Osteoblast (primary cell): ENCODE measurements at regions not wholly inside any gene's neighbourhood (a gene's known extent, or its start where the extent isn't known, plus 50 kb on each side); places are given as distances from the start of the nearest gene placed in this dataset.

Source experiments
- DNase-seq: peaks from one replicate; pipeline ENCODE4 v3.0.0; 2011; ENCODE audit warnings: low spot score, mixed read lengths; ENCODE audit not compliant: insufficient read length; ENCODE audit errors: missing footprints
- H2AFZ ChIP-seq: 2 replicates; pipeline ENCODE4 v1.6.0; 2011; ENCODE audit warnings: mild to moderate bottlenecking, low read length
- H3K27ac ChIP-seq: 2 replicates; pipeline ENCODE4 v1.5.1; 2011; ENCODE audit warnings: mild to moderate bottlenecking, low read depth, low read length, moderate library complexity
- H3K27me3 ChIP-seq: 2 replicates; pipeline ENCODE4 v1.6.0; 2012; ENCODE audit warnings: mild to moderate bottlenecking, control low read depth, inconsistent platforms, low read length, moderate library complexity; ENCODE audit not compliant: insufficient read depth
- H3K36me3 ChIP-seq: 2 replicates; pipeline ENCODE4 v1.5.1; 2011; ENCODE audit warnings: mild to moderate bottlenecking, low read length, control low read depth, moderate library complexity; ENCODE audit not compliant: insufficient read depth
- H3K4me1 ChIP-seq: 2 replicates; pipeline ENCODE4 v1.5.1; 2011; ENCODE audit warnings: mild to moderate bottlenecking, low read length, control low read depth, moderate library complexity; ENCODE audit not compliant: insufficient read depth
- H3K4me2 ChIP-seq: 2 replicates; pipeline ENCODE4 v1.6.0; 2011; ENCODE audit warnings: mild to moderate bottlenecking, low read length; ENCODE audit not compliant: insufficient read depth
- H3K4me3 ChIP-seq: fragments of 200-600 bp; sonication (generic); 3 replicates; pipeline ENCODE4 v1.5.1; 2012; ENCODE audit warnings: mild to moderate bottlenecking, low read length, inconsistent platforms; ENCODE audit not compliant: insufficient read depth
- H3K79me2 ChIP-seq: 2 replicates; pipeline ENCODE4 v1.6.0; 2012; ENCODE audit warnings: mild to moderate bottlenecking, low read length, control low read depth, inconsistent platforms; ENCODE audit not compliant: insufficient read depth
- H3K9me3 ChIP-seq: 2 replicates; pipeline ENCODE4 v1.5.1; 2011; ENCODE audit warnings: low read depth, low read length, control low read depth
- H4K20me1 ChIP-seq: 2 replicates; pipeline ENCODE4 v1.6.0; 2012; ENCODE audit warnings: mild to moderate bottlenecking, low read length, control low read depth; ENCODE audit not compliant: insufficient read depth
- TF ChIP-seq, protein P1 (sequence below): IDR thresholded peaks from 2 replicates; pipeline ENCODE4 v1.5.1; 2011; ENCODE audit warnings: mild to moderate bottlenecking, low read depth, low read length, moderate library complexity; ENCODE audit errors: extremely low read depth

DNA sequence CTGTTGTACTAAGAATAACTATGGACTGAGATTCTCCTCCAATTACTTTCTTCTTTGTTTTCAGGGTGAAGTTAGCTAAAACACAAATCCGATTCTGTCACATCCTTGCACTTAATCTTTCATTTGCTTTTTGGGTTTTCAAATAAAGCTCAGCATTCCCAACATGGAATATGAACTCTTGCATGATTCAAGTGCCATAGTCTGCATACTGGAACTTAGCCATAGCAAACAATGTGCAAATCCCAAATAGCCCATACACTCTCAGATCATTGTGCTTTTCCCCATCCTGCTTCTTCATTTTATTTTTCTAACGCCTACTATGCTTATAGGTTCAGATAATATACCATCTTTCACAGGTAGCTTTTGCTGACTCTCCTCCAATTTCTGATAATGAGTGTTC, 455.8 kb upstream of the PRMT6 start:
- no peaks in the 10 kb centered on the region for H3K79me2 ChIP-seq
- H3K9me3 ChIP-seq: no peaks in the 10 kb centered on the region
- no peak overlapping the region for H2AFZ ChIP-seq
- no peaks in the 10 kb centered on the region for H3K36me3 ChIP-seq
- no peak overlapping the region for H3K4me2 ChIP-seq
- H4K20me1 ChIP-seq: no peaks in the 10 kb centered on the region
- DNase-seq: no peak
- H3K27ac ChIP-seq: no peak overlapping the region
- no peaks in the 10 kb centered on the region for H3K27me3 ChIP-seq
- H3K4me1 ChIP-seq: no peaks in the 10 kb centered on the region
- TF ChIP-seq, protein P1, sequence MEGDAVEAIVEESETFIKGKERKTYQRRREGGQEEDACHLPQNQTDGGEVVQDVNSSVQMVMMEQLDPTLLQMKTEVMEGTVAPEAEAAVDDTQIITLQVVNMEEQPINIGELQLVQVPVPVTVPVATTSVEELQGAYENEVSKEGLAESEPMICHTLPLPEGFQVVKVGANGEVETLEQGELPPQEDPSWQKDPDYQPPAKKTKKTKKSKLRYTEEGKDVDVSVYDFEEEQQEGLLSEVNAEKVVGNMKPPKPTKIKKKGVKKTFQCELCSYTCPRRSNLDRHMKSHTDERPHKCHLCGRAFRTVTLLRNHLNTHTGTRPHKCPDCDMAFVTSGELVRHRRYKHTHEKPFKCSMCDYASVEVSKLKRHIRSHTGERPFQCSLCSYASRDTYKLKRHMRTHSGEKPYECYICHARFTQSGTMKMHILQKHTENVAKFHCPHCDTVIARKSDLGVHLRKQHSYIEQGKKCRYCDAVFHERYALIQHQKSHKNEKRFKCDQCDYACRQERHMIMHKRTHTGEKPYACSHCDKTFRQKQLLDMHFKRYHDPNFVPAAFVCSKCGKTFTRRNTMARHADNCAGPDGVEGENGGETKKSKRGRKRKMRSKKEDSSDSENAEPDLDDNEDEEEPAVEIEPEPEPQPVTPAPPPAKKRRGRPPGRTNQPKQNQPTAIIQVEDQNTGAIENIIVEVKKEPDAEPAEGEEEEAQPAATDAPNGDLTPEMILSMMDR: no peak
- H3K4me3 ChIP-seq: no peak overlapping the region

DNA sequence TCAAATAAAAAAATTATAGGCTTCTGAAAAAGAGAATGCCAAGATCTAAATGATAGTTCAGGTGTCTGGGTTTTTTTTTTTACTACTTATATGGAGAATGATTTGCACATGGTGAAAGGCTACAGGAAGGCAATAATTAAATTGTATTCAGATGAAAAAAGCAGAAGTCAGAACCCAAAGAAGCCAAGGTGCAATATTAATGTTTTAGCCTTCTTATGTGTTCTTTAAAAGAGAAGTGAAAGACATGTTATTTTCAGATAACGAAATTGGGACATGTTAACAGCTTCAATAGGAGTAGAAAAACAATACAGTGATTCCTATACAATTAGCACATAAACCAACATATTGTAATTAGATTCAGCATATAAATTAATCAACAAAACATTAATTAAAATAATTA, 452.9 kb upstream of the PRMT6 start:
- TF ChIP-seq, protein P1: no peak
- H4K20me1 ChIP-seq: no peaks in the 10 kb centered on the region
- no peak overlapping the region for H3K27ac ChIP-seq
- no peak overlapping the region for H3K4me3 ChIP-seq
- DNase-seq: no peak
- H2AFZ ChIP-seq: no peak overlapping the region
- no peaks in the 10 kb centered on the region for H3K36me3 ChIP-seq
- H3K79me2 ChIP-seq: no peaks in the 10 kb centered on the region
- no peaks in the 10 kb centered on the region for H3K9me3 ChIP-seq
- H3K27me3 ChIP-seq: no peaks in the 10 kb centered on the region
- H3K4me1 ChIP-seq: no peaks in the 10 kb centered on the region
- H3K4me2 ChIP-seq: no peak overlapping the region

DNA sequence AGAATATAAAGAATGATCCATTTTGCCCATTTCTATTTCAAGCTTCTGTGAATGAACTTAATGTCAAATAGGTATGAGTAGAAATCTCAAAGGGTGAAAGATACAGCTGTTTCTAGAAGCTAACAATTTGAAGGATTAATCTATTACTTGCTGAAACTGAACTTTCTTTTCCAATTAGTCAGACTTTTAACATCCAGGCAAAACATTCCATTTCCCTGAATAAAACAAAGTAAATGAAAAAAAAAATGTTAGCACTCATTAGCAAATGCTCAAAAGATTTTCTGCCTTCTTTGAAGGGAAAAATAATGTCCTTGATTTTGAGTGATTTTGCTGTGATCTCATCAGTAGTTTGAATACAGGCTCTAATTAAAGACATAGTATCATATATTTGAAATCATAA, 447.6 kb upstream of the PRMT6 start:
- TF ChIP-seq, protein P1: no peak
- no peak for DNase-seq
- Histone ChIP-seq H3K4me1 (peaks cover 3% of the 10 kb centered on the region), H4K20me1 (no peaks in the 10 kb centered on the region), H3K79me2 (no peaks in the 10 kb centered on the region), H3K4me2 (no peak overlapping the region), H3K4me3 (no peak overlapping the region), H3K36me3 (no peaks in the 10 kb centered on the region), H3K9me3 (no peaks in the 10 kb centered on the region), H3K27ac (no peak overlapping the region), H2AFZ (no peak overlapping the region), H3K27me3 (no peaks in the 10 kb centered on the region)

DNA sequence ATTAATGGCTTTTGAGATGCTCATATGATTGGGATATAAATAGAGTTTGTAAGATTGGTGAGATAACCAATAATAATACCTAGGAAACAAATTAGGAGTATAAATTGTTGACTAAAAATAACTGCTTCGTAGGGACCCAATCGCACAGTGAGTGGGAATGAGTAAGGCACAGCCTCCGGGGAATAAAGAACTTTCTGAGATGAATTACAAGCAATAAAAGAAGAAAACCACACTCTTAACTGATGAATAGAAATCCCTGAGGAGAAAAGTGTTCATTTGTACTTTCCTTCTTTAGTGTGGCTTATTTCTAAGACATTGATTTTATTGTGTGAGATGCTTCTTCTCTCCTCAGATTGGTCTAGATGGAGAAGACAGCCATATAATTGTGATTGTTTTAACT, 443.4 kb upstream of the PRMT6 start:
- Histone ChIP-seq H3K79me2 (no peaks in the 10 kb centered on the region), H3K36me3 (no peaks in the 10 kb centered on the region), H3K9me3 (no peaks in the 10 kb centered on the region), H3K4me2 (no peak overlapping the region), H3K27me3 (no peaks in the 10 kb centered on the region), H3K4me1 (peaks cover 3% of the 10 kb centered on the region), H3K4me3 (no peak overlapping the region), H3K27ac (no peak overlapping the region), H2AFZ (no peak overlapping the region), H4K20me1 (no peaks in the 10 kb centered on the region)
- no peak for DNase-seq
- TF ChIP-seq, protein P1: no peak
